Panc1 (cell line): ENCODE measurements at regions not wholly inside any gene's neighbourhood (a gene's known extent, or its start where the extent isn't known, plus 50 kb on each side); places are given as distances from the start of the nearest gene placed in this dataset.

Source experiments
- POLR2AphosphoS5 ChIP-seq: IDR thresholded peaks from 2 replicates; pipeline ENCODE4 v1.6.1; 2012; ENCODE audit warnings: mild to moderate bottlenecking, low read depth, low read length, moderate library complexity
- TCF7L2 ChIP-seq: IDR thresholded peaks from 2 replicates; pipeline ENCODE4 v1.6.1; 2011; ENCODE audit warnings: mild to moderate bottlenecking, low read depth, low read length, inconsistent platforms
- TF ChIP-seq, protein P1 (sequence below): fragments of 450-650 bp; IDR thresholded peaks from 2 replicates; pipeline ENCODE4 v1.5.1; 2017; ENCODE audit warnings: mild to moderate bottlenecking
- TF ChIP-seq, protein P2 (sequence below), 2 experiments: IDR thresholded peaks; 2 replicates each; pipeline ENCODE4 v1.6.1; 2011 to 2012; ENCODE audit warnings: low read depth in 2 of 2, control low read depth in 1 of 2, low read length in 1 of 2, mild to moderate bottlenecking in 1 of 2, moderate library complexity in 1 of 2; ENCODE audit not compliant: insufficient read depth in 1 of 2

DNA sequence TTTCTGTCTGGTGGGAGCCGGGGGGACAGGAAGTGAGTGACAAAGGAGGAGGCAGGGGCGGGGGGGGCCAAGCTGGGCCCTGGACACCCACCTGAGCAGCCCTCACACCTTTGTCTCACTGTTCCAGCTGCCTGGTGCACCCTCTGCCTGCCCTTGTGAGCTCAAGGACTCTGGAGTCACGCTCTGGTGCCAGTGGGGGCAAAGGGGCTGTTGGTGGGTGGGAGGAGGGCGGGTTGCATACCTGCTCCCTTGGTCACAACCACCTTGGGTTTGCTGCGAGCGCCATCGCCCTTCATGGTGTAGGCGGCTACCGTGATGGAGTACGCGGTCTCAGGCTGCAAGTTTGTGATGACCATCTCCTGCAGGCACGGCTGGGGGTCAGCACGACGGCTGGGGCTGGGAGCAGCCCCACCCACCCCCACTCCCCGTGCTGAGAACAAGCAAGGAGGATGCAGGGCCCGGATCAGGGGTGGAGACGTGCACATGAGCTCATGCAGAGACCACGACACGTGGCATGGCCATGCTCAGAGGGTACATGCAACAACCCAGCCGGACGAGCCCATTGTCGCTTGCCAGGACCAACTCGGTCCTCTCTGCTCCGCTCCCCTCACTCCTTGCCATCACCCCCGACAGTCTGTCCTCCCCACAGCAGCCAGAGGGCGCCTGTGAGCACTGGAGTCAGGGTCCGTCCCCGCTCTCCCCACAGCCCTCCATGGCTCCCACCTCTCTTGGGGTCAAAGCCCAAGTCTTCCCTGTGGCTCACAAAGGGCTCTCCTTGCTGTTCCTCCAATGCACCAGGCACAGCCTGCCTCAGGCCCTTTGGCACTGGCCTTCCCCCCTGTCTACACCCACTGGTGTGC, 114.9 kb downstream of the PTPRS start:
- TF ChIP-seq, protein P1, sequence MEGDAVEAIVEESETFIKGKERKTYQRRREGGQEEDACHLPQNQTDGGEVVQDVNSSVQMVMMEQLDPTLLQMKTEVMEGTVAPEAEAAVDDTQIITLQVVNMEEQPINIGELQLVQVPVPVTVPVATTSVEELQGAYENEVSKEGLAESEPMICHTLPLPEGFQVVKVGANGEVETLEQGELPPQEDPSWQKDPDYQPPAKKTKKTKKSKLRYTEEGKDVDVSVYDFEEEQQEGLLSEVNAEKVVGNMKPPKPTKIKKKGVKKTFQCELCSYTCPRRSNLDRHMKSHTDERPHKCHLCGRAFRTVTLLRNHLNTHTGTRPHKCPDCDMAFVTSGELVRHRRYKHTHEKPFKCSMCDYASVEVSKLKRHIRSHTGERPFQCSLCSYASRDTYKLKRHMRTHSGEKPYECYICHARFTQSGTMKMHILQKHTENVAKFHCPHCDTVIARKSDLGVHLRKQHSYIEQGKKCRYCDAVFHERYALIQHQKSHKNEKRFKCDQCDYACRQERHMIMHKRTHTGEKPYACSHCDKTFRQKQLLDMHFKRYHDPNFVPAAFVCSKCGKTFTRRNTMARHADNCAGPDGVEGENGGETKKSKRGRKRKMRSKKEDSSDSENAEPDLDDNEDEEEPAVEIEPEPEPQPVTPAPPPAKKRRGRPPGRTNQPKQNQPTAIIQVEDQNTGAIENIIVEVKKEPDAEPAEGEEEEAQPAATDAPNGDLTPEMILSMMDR, result peak; percentile 73; the same call in 1 of the 2 replicates
- TF ChIP-seq, protein P2, sequence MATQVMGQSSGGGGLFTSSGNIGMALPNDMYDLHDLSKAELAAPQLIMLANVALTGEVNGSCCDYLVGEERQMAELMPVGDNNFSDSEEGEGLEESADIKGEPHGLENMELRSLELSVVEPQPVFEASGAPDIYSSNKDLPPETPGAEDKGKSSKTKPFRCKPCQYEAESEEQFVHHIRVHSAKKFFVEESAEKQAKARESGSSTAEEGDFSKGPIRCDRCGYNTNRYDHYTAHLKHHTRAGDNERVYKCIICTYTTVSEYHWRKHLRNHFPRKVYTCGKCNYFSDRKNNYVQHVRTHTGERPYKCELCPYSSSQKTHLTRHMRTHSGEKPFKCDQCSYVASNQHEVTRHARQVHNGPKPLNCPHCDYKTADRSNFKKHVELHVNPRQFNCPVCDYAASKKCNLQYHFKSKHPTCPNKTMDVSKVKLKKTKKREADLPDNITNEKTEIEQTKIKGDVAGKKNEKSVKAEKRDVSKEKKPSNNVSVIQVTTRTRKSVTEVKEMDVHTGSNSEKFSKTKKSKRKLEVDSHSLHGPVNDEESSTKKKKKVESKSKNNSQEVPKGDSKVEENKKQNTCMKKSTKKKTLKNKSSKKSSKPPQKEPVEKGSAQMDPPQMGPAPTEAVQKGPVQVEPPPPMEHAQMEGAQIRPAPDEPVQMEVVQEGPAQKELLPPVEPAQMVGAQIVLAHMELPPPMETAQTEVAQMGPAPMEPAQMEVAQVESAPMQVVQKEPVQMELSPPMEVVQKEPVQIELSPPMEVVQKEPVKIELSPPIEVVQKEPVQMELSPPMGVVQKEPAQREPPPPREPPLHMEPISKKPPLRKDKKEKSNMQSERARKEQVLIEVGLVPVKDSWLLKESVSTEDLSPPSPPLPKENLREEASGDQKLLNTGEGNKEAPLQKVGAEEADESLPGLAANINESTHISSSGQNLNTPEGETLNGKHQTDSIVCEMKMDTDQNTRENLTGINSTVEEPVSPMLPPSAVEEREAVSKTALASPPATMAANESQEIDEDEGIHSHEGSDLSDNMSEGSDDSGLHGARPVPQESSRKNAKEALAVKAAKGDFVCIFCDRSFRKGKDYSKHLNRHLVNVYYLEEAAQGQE (IDR thresholded peaks at IDR 0.05; ENCODE audit: insufficient read depth in 1 of 2, low read depth in 2 of 2, low read length in 1 of 2), result no peak
- TF ChIP-seq POLR2AphosphoS5 (no peak), TCF7L2 (no peak)
